Erythroblast (primary cell): ENCODE measurements at regions not wholly inside any gene's neighbourhood (a gene's known extent, or its start where the extent isn't known, plus 50 kb on each side); places are given as distances from the start of the nearest gene placed in this dataset.

ENCODE experiments used
- GATA1 ChIP-seq: IDR thresholded peaks from 2 replicates; pipeline ENCODE4 v1.6.1; 2011; ENCODE audit warnings: low read depth, mild to moderate bottlenecking, control low read depth, low read length, moderate library complexity
- POLR2A ChIP-seq: IDR thresholded peaks from 2 replicates; pipeline ENCODE4 v1.6.1; 2011; ENCODE audit warnings: mild to moderate bottlenecking, low read length

- TF ChIP-seq GATA1 (no peak), POLR2A (no peak)
Measured at GRCh38 chr3:95029644-95030043, 966.8 kb downstream of the NSUN3 start.
